Liver (tissue), 7 donors: ENCODE measurements at regions not wholly inside any gene's neighbourhood (a gene's known extent, or its start where the extent isn't known, plus 50 kb on each side); places are given as distances from the start of the nearest gene placed in this dataset.

Source experiments
- DNase-seq: peaks from one replicate; pipeline ENCODE4 v3.0.0-alpha.2; 2017; ENCODE audit warnings: low spot score
- H3K27ac ChIP-seq, 2 donors: one replicate each; pipeline ENCODE4 v1.7.0; 2013; ENCODE audit warnings: inconsistent platforms in 2 of 2, low read length in 2 of 2, control low read depth in 1 of 2, low read depth in 1 of 2, mild to moderate bottlenecking in 1 of 2
- H3K27me3 ChIP-seq, 4 donors: one replicate each; pipeline versions ENCODE4 v1.6.1 to v1.7.0; 2013; ENCODE audit warnings: low read length in 3 of 4, inconsistent platforms in 1 of 4, mild to moderate bottlenecking in 1 of 4, moderate library complexity in 1 of 4; ENCODE audit not compliant: control insufficient read depth in 4 of 4, insufficient read depth in 4 of 4
- H3K36me3 ChIP-seq, 4 donors: one replicate each; pipeline versions ENCODE4 v1.6.1 to v1.7.0; 2013; ENCODE audit warnings: low read length in 3 of 4, mild to moderate bottlenecking in 3 of 4, low read depth in 1 of 4, moderate library complexity in 1 of 4; ENCODE audit not compliant: control insufficient read depth in 4 of 4, insufficient read depth in 3 of 4
- H3K4me1 ChIP-seq, 4 donors: one replicate each; pipeline versions ENCODE4 v1.6.1 to v1.7.0; 2013; ENCODE audit warnings: low read length in 3 of 4, mild to moderate bottlenecking in 3 of 4, moderate library complexity in 1 of 4; ENCODE audit not compliant: control insufficient read depth in 4 of 4, insufficient read depth in 4 of 4
- H3K4me3 ChIP-seq, 3 donors: one replicate each; pipeline versions ENCODE4 v1.6.1 to v1.7.0; 2013; ENCODE audit warnings: low read length in 3 of 3, control low read depth in 1 of 3, low read depth in 1 of 3, mild to moderate bottlenecking in 1 of 3
- H3K9ac ChIP-seq, 2 donors: one replicate each; pipeline ENCODE4 v1.7.0; 2013; ENCODE audit warnings: low read length in 2 of 2, mild to moderate bottlenecking in 2 of 2, moderate library complexity in 2 of 2, control low read depth in 1 of 2, low read depth in 1 of 2
- H3K9me3 ChIP-seq, 4 donors: one replicate each; pipeline versions ENCODE4 v1.6.1 to v1.7.0; 2013; ENCODE audit warnings: low read length in 3 of 4; ENCODE audit not compliant: control insufficient read depth in 4 of 4
- FOXA2 ChIP-seq: IDR thresholded peaks from 2 replicates; pipeline ENCODE4 v1.6.1; 2016; ENCODE audit warnings: antibody characterized with exemption
- HNF4A ChIP-seq, 2 donors: conservative IDR thresholded peaks; 2 replicates each; pipeline ENCODE4 v1.6.1; 2016; ENCODE audit warnings: antibody characterized with exemption in 2 of 2, mild to moderate bottlenecking in 2 of 2
- JUND ChIP-seq, 2 donors: IDR thresholded peaks; 2 replicates each; pipeline ENCODE4 v1.6.1; 2016; ENCODE audit warnings: antibody characterized with exemption in 2 of 2
- NR2F2 ChIP-seq: IDR thresholded peaks from 2 replicates; pipeline ENCODE4 v1.6.1; 2016; ENCODE audit warnings: antibody characterized with exemption
- RXRA ChIP-seq, 2 donors: IDR thresholded peaks; 2 replicates each; pipeline ENCODE4 v1.6.1; 2017 to 2018; ENCODE audit warnings: antibody characterized with exemption in 2 of 2, mild to moderate bottlenecking in 1 of 2
- SP1 ChIP-seq: IDR thresholded peaks from 2 replicates; pipeline ENCODE4 v1.6.1; 2018; ENCODE audit warnings: antibody characterized with exemption, mild to moderate bottlenecking
- YY1 ChIP-seq: IDR thresholded peaks from 2 replicates; pipeline ENCODE4 v1.6.1; 2016; ENCODE audit warnings: antibody characterized with exemption, mild to moderate bottlenecking
- WGBS: extraction: QIAGEN DNeasy Blood & Tissue Kit; methylation state at CpG from one replicate; pipeline ENCODE4 v1.1.7; 2013; 5-methylcytosine and 5-hydroxymethylcytosine counted together
- TF ChIP-seq, protein P1 (sequence below): IDR thresholded peaks from 2 replicates; pipeline ENCODE4 v1.6.1; 2016; ENCODE audit warnings: antibody characterized with exemption
- TF ChIP-seq, protein P2 (sequence below): IDR thresholded peaks from 2 replicates; pipeline ENCODE4 v1.6.1; 2016; ENCODE audit warnings: antibody characterized with exemption
- TF ChIP-seq, protein P3 (sequence below): IDR thresholded peaks from 2 replicates; pipeline ENCODE4 v1.6.1; 2016; ENCODE audit warnings: antibody characterized with exemption, mild to moderate bottlenecking
- TF ChIP-seq, protein P4 (sequence below): IDR thresholded peaks from 2 replicates; pipeline ENCODE4 v1.6.1; 2016; ENCODE audit warnings: antibody characterized with exemption
- donor health status: healthy.
- donor health status: healthy.
- donor health status: healthy.
- donor health status: healthy.

DNA sequence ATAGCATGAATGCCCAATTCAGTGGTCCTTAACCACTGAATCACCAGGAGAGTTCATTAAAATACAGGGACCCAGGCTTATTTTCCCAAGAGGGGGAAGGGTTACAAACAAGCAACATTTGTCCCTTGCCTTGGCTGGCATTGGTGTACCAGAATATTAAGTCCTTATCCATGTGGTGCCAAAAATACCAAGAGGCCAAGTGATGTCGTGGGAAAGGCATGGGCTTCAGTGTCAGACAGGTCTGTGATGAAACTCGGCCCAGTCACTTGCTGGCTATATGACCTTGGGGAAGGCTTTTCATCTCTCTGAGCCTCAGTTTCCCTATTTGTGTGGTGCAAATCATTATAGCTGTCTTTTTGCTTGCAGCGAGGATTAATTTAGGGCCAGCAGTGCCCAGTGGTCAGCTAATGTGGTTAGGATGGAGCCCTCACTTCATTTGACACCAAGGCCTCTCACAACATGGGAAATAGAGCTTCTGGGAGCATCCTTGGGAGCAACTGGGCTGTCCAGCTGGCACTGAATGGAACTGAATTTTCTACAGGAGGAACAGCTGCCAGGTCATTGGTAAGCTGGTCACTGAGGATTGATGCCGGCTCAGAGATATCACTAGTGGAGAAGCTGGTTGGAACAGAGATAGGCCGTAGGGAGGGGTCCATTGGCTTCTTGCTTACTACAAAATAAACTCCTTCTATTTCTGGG, 77.2 kb upstream of the PPP2R5A start:
- 94% methylated on average over 5 of the region's 5 CpGs for WGBS

DNA sequence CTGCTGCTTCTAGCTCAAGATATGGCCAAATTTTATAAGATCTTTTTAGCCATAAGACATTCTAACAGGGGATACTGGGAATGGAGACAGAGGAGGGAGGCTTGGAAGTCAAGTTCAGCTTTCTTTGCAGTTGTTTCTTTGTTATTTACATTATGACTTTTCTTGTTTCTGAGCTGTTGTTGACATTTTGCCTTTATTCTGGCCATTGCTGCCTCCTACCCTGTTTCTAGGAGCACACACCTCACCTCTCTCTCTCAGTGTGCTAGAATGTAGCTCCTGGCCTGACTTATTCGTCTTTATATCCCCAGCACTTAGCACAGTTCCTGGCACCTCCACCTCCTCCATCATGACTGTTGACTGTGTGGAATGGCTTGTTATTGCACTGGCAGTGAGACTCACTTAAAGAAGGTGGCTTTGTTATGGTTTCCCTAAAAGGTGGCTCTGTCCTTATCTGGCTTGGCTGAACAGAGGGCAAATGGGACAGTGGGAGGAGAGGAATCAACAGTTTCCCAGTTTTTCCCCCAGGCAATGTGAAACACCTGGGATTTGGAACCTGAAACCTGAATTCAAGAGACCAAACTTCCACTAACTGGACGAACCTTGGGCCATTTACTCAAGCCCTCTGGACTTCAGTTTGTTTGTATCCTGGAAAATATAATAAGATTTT, 76.1 kb upstream of the PPP2R5A start:
- no peak overlapping the region for H3K27ac ChIP-seq
- TF ChIP-seq, protein P1, sequence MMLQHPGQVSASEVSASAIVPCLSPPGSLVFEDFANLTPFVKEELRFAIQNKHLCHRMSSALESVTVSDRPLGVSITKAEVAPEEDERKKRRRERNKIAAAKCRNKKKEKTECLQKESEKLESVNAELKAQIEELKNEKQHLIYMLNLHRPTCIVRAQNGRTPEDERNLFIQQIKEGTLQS = no peak
- TF ChIP-seq, protein P2, sequence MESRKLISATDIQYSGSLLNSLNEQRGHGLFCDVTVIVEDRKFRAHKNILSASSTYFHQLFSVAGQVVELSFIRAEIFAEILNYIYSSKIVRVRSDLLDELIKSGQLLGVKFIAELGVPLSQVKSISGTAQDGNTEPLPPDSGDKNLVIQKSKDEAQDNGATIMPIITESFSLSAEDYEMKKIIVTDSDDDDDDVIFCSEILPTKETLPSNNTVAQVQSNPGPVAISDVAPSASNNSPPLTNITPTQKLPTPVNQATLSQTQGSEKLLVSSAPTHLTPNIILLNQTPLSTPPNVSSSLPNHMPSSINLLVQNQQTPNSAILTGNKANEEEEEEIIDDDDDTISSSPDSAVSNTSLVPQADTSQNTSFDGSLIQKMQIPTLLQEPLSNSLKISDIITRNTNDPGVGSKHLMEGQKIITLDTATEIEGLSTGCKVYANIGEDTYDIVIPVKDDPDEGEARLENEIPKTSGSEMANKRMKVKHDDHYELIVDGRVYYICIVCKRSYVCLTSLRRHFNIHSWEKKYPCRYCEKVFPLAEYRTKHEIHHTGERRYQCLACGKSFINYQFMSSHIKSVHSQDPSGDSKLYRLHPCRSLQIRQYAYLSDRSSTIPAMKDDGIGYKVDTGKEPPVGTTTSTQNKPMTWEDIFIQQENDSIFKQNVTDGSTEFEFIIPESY = no peak
- TF ChIP-seq, protein P3, sequence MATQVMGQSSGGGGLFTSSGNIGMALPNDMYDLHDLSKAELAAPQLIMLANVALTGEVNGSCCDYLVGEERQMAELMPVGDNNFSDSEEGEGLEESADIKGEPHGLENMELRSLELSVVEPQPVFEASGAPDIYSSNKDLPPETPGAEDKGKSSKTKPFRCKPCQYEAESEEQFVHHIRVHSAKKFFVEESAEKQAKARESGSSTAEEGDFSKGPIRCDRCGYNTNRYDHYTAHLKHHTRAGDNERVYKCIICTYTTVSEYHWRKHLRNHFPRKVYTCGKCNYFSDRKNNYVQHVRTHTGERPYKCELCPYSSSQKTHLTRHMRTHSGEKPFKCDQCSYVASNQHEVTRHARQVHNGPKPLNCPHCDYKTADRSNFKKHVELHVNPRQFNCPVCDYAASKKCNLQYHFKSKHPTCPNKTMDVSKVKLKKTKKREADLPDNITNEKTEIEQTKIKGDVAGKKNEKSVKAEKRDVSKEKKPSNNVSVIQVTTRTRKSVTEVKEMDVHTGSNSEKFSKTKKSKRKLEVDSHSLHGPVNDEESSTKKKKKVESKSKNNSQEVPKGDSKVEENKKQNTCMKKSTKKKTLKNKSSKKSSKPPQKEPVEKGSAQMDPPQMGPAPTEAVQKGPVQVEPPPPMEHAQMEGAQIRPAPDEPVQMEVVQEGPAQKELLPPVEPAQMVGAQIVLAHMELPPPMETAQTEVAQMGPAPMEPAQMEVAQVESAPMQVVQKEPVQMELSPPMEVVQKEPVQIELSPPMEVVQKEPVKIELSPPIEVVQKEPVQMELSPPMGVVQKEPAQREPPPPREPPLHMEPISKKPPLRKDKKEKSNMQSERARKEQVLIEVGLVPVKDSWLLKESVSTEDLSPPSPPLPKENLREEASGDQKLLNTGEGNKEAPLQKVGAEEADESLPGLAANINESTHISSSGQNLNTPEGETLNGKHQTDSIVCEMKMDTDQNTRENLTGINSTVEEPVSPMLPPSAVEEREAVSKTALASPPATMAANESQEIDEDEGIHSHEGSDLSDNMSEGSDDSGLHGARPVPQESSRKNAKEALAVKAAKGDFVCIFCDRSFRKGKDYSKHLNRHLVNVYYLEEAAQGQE = no peak
- no peak for TF ChIP-seq JUND (IDR thresholded peaks at IDR 0.05)
- no peak for TF ChIP-seq HNF4A (conservative IDR thresholded peaks at IDR 0.05)
- TF ChIP-seq YY1 = no peak
- H3K4me1 ChIP-seq = peaks cover 0 to 3% (median 0%) of the 10 kb centered on the region in 4 donors
- H3K9ac ChIP-seq = no peak overlapping the region
- no peaks in the 10 kb centered on the region for H3K27me3 ChIP-seq
- DNase-seq = no peak
- no peaks in the 10 kb centered on the region for H3K9me3 ChIP-seq
- H3K4me3 ChIP-seq = no peak overlapping the region
- WGBS = 84% methylated on average over 2 of the region's 2 CpGs
- no peaks in the 10 kb centered on the region for H3K36me3 ChIP-seq

More for the DNA sequence above, 77.2 kb upstream of the PPP2R5A start:
- H3K9ac ChIP-seq = no peak overlapping the region
- H3K4me3 ChIP-seq = no peak overlapping the region
- no peak for DNase-seq
- no peak overlapping the region for H3K27ac ChIP-seq
- H3K36me3 ChIP-seq = no peaks in the 10 kb centered on the region
- no peaks in the 10 kb centered on the region for H3K9me3 ChIP-seq
- H3K4me1 ChIP-seq = peaks cover 0 to 3% (median 0%) of the 10 kb centered on the region in 4 donors
- TF ChIP-seq, protein P2 = no peak
- TF ChIP-seq RXRA (IDR thresholded peaks at IDR 0.05) (no peak), FOXA2 (no peak), NR2F2 (no peak), SP1 (no peak)
- TF ChIP-seq, protein P4, sequence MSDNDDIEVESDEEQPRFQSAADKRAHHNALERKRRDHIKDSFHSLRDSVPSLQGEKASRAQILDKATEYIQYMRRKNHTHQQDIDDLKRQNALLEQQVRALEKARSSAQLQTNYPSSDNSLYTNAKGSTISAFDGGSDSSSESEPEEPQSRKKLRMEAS = no peak
- TF ChIP-seq, protein P1 = no peak
- no peaks in the 10 kb centered on the region for H3K27me3 ChIP-seq
